GM19240 (cell line): ENCODE measurements at regions not wholly inside any gene's neighbourhood (a gene's known extent, or its start where the extent isn't known, plus 50 kb on each side); places are given as distances from the start of the nearest gene placed in this dataset.

Experiments
- DNase-seq: peaks from one replicate; pipeline ENCODE4 v3.0.0; 2011; ENCODE audit warnings: low spot score; ENCODE audit not compliant: insufficient read length

DNA sequence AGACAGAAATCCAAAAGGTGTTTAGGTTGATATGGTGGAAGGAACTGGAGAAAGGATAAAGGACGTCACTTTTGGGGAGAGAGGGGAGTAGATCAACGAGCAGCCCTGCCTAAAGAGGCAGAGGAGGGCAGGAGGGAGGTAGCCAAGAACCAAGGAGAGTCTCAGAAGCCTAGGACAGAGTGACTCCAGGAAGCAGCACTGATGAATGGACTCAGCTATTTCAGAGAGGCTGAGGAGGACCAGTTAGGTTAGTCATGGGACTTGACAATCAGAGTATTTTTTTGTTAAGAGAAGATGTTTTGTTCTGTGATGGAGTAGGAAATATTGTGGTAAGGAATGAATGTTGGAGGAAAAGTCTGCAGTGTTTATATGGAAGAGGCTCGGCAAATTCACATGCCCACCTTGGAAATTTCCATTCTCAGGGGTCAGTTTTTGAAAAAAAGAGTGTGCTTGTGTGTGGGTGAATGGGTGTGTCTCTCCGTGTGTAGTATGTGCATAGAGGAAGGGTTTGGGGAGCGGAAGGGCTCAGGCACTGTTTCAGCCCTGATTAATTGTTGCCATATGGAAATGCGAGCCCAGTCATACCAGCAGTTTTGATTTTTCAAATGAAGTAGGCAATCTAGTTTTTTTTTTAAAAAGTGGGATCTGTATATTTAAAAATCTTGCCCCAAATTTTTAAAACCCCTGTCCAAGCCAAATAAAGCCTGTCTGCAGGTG, 303.6 kb downstream of the SAMD5 start:
- DNase-seq, result no peak

DNA sequence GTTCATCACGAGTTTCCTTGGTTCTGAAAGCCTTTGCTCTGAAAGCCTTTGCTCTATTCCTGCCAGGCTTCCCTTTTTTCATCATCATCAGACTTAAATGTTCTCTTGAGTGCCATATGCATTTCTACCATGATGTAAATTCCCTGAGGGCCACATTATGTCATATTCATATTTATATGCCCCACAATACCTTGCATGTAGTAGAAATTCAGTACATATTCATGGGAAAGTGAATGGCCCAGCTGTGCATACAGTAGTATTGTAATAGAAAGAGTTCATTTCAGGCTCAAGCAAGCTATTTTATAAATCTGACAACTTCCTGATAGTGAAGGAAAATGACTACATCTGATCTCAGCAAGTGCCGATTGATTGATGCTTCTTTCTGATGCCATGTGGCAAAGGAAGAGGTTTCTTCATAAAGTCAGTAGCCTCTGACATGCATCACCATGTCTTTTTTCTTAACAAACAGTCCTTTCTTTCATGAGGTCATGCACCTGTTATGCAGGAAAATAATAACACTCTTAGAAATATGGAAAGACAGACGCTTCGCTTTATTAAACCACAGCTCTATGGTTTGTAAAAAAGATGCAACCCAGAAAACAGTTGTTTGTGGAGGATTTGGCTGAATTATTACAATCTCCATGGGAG, 308.7 kb downstream of the SAMD5 start:
- DNase-seq, result no peak

DNA sequence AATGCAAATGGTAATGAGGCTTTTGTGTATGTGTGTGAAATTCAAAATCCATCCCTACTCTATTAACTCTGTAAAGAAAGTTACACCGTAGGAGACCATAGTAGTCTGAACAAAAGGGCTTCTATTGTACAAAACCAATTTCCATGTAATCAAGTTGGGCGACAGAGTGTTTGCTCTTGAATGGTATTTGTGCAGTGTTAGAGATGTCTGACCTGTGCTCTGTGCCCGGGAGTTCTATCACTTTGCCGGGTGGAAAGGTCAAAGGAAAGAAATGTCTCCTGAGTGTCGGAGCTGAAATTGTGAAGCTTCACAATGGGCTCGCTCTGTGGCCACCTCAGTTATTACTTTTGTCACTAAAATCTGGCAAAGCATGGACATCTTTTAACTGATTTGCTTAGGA, 312.0 kb downstream of the SAMD5 start:
- DNase-seq, result no peak

DNA sequence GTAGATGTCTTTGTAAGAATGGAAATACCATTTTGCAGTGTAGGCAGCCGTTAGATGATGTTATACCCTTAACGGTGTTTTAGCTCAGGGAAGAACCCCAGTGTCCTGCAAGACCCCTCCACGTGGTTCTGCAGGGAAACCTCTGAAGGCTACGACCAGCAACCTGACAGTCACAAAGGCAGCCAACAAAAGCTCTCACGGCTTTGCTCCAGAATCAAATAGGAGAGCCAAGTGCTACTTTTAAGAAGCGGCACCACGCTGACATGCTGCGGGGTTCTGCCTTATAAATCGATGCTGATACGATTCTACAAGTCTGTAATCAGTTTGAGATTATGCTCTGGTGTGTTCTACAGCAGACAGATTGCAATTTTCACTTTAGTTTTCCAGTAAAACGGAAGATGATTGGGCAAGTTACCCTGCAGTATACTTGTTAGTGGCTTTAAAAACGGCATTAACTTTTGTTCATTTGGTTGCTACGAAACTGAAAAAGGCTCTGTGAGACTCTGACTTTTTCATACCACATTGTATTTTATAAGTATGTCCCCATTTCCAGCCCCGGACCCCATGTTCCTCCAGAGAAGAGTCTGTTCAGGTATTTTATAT, 312.9 kb downstream of the SAMD5 start:
- DNase-seq, result no peak

DNA sequence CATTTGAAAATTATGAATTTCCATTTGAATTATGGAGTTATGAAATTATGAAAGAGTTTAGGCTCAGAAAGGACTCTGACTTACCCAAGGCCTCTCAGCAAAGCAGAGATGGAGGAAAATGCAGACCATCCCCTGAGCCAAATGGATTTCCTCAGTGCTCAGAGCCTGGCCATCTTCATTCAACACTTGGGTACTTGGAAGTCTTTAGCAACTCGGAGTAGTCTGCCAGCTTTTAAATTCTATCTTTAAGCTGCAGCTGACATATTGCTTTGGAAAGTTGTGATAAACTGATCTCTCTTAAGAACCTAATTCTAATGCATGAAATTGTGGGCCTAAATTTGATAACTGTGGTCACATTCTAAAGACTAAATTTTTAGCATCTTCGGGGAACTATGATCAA, 315.4 kb downstream of the SAMD5 start:
- no peak for DNase-seq

DNA sequence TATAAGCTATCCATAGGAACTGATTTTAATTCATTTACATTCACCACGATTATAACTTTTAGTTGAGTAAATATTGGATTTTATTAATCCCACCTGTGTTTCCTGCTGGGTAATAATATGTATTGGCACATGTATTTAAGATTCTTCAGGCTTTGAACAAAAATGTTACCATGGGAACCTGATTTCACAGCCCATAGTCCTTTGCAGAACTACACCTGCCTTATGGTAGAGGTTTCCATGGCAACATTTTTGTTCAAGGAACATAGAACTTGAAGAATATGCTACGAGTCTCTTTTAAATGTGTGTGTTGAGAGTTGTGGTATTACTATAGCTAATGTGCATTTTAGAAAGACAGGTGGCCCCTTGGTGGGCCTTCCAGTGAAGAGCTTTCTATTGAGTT, 317.4 kb downstream of the SAMD5 start:
- no peak for DNase-seq

DNA sequence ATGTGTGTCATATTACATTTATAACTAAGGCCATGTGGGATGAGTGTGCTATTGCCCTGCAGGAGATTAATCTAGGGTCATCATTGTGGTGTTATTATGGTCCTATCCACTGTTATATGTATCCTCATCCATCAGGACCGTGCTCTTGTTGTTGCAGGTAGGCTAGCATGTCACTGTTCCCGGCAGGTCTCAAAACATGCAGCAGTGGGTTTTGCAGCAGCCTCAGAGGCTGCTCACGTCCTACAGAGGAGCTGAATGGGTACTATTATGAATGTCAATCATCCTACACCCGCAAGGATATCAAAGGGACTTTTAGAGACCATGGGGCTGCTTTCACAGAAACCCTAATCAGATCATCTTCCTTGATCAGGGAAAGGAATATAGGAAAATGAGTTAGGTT, 318.2 kb downstream of the SAMD5 start:
- DNase-seq, result no peak

DNA sequence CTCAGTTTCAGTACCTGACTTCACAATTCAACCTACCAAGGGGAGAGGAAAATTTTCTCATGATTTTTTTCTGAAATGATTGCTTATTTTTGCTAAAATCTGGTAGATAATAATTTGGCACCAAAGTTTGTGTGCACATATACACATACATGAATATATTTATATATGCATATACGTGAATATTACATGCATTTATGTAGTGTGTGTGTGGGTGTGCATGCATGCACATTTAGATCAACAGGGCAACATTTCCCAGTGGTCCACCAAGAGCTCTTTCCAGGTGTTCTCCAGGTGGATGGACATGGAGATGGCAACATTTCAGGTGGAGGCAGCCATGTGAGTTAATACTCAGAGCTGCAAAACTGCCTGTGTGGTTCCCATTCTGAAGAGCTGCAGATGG, 320.9 kb downstream of the SAMD5 start:
- DNase-seq, result no peak

DNA sequence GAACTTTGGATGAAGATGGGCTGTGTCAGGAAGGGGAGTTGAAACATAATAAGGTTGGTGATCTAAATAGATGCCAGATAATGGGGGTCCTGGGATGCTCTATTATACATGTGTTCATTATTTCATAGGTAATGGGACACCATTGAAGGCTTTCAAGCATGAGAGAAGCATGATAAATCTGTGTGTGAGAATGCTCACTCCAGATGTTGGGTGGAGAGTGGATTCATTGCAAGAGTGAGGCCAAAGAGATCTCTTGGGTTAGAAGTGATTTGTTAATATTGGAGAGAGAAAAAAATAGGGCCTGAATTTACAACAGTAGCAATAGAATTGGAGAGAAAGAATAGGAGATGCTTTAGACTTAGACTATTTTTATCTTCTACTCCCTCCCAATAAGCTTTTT, 321.3 kb downstream of the SAMD5 start:
- DNase-seq, result no peak

DNA sequence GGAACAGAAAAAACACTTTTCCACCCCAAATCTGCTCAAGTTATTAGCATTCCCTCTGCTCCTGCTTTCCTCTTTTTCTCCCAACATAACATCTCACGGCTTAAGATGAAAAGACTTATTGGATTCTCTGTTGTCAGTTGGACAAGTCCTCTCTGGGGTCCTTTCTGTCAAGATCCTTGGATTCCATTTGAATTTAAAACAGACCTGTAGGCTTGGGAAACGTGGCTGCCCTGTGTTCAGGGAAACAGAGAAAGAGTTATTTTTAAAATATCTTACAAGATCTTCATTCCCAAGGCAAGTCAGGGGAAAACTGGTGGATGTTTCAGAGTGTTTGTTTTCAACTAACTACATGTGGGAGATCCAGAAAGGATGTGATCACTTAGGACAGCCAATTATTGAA, 322.9 kb downstream of the SAMD5 start:
- no peak for DNase-seq

DNA sequence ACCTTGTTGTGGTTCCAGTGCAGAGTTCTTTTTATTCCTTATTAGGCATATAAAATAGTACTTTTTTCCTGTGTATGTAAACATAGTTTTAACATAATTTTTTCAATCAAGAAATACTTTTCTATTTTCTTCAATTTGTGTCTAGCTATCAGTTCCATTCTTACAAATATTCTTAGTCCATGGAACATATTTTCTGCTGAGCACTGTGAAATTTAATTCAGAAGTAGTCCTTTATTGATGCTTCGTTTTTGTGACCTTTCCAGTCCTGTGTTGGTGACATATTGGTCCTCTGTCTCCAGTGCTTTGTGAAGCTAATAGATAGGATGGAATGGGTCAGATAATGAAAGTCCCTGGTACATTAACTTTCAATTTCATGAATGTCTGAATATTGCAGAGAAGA, 325.1 kb downstream of the SAMD5 start:
- no peak for DNase-seq

DNA sequence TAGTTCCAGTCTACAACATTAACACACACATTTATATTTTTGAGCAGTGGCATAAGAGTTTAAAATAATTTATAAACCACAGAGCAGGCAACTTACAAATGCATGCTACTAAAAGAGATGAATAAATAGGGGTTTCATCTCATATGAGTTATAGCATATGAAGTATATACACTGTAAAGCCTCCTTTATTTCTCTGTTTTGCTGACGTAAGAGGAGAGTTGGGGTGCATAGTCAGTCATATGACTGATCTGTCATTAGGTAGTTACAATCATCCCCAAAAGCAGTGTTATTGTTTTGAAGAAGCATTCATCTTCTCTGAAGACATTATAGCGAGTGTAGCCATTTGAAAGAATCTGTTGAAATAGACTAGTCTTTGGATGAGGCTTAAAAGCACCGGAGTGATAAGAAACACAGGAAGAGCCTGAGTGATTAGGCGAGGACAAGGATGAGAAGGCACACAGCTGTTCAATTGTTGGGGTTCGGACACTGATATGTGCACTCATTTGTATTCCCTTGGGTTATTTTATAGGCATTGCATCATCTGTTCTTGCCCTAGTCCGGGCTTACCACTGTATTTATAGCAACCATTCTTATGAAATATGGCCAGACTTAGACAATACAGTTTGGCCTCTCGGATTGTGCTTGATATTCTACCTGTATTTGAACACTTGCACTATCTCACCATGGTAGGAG, 325.7 kb downstream of the SAMD5 start:
- DNase-seq, result no peak

DNA sequence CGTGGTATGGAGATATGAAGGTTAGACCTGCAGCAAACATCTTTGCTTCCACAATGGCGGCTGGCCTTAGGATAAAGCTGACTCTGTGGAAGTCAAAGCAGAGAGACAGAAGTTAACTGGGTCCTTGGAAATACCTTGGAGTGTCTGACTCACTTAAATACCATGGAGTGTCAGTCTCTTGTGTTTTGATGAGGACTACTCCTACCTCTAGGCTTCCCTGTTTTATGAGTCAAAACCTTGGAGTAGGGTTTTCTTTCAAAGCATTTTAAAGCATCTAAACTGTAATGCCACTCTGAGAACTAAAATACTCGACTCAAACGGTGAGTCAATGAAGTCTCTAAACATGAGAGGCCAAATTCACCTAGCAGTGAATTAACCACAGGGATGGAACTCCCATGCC, 329.1 kb downstream of the SAMD5 start:
- DNase-seq, result no peak

DNA sequence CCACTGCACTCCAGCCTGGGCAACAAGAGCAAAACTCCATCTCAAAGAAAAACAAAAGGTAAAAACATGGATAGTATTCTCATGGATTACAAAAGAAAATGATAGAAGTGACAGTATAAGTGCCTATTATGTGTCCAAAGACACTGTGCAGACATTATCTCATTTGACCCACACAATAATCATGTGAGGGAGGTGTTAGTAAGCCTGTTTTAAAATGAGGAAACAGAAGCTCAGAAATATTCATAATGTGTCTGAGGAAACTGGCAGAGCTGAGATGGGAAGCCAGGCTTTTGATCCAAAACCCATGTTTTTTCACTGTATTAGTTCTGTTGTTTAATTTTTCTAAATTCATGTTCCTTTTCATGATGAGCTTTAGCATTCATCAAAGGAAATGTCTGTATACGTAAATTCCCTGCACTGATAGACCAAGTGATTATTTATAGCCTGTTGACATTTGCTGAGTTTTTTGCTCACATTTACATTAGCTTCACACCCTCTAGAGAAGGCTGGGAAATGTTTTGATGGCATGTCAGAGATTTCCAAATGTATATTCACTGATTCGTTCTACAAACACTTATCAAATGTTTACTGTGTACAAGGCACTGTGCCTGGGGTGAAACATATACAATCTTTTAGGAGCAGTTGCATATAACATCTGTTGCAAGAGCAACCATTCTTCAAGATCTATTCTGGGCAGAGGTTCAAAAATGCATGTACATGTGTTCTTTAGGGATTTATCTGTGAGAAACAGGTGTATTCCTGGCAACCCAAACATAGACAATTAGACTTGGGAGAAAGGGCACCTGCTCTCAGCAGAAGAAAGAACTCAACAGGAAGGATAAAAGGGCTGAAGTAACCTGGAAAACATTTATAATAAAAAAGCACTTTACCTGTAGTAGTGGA, 331.5 kb downstream of the SAMD5 start:
- DNase-seq, result no peak

DNA sequence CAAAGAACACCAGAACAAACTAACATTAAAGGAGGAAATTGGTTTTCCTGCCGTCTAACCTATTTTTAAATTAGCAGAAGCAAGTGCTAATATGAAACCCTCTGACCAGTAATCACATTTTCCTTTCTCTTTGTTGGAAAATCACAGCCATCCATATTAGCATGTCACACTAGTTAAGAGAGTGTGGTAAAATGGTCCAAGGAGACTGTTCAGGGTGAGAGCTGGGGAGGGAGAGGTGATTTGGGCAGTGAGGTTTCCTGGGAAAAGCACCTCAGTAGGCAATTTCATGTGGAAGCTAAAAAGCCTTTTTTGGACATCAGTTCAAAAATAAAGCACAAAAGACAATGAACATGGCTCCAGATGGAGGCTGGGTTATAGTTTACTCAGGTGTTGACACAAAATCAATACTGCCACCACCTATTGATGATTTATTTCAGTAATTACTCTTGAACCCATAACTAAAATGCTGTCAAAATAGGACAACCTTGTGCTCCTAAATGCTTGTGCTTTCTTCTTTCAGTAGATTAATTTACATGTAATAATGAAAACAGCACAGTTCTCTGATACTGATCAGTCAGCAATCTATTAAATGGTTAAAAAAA, 333.2 kb downstream of the SAMD5 start:
- no peak for DNase-seq

DNA sequence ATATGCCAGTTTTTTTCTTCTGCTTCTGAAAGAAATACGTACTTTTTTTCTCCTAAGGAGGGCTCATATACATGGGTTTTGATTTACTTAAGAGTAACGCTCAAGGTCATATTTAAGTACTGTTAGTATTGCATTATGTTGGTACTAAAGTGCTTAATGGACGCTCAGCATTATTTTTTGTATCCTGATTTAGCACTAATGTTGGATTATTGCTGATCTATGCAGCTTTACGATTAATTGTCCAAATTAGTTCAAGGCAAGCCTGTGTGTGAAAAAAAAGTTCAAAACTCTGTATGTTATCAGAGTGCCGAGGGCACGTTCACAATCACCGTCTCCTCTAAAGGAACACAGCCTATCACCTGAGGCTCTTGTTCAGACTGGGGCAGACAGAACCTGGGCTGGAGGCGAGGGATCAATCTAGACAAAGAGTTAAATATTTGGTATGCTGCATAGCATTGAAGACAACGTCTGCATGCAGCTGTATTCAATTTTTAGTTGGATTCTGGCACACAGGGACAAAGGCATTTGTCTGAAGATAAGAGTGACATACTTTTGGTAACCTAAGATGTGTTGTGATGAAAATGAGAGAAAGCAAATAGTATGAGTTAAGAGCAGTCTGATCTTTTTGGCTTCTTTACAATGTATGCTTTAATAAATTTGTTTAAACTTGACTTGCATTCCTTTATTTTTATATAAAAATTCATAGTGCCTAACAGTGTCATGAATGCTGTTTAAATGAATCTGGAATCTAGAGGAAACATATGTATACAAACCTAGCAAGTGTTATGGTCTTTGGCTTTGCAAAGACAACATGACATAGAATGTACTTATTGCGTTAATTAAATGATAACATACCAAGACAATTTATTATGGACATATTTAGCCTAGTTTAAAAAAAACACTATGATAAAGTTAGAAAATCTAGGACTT, 341.2 kb downstream of the SAMD5 start:
- no peak for DNase-seq

DNA sequence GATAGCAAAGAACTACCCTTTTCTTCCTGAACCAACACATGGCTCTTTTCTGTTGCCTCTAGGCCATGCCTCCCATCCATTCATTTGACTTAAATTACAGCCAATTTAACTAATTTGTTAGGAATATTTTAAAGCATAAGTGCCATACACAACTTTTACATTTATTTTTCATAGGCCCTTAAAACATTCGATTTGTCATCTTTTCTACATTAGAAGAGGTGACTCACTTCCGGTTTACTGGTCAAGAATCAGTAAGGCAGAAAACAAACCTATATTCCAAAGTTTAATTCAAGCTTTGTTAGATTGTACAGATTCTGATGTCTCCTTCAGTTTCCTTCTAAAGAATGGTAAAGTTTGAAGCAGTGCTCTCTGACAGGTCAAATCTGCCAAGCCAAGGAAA, 344.3 kb downstream of the SAMD5 start:
- no peak for DNase-seq

DNA sequence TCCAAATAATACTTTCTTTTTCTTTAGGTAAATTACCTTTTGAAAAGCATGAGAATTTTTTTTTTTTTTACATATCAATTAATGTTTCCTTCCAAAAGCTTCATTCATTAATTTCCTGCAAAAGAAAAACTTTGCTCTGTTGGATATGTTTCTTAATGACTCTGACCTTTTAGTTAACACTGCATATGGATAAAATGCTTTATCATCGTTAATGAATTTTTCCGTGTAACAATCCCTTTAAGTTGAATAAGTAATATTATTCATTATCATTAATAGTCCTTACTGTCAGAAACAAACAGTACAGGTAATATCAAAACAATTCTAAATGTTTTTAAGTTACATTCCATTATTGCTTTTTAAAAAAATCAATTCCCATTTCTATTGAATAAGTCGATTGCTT, 345.1 kb downstream of the SAMD5 start:
- DNase-seq, result no peak

DNA sequence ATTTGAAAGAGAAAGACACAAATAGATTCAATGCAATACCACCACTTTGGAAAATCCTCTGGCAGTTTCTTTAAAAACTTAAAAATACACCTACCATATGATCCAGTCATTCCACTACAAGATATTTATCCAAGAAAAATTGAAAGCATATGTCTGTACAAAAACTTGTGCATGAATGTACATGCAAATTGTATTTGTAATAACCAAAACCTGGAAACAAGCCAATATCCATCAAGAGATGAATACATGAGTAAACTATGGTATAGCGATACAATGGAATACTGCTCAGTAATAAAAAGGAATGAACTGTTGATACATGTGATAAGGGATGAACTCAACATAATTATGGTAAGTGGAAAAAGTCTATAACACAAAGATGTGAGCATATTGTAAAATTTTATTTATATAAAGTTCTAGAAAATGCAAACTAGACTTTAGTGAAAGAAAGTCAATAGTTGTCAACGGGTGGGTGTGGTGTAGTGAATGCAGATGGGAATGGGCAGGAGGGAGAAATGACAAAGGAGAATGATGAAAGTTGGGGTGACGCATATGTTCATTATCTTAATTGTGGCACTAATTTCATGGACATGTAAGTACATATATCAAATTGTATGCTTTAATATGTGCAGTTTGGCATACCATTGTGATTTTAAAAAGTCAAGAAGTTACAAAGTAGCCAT, 347.5 kb downstream of the SAMD5 start:
- no peak for DNase-seq
